Type B pancreatic cell (in vitro differentiated cells): ENCODE measurements at regions not wholly inside any gene's neighbourhood (a gene's known extent, or its start where the extent isn't known, plus 50 kb on each side); places are given as distances from the start of the nearest gene placed in this dataset.

ENCODE experiments used
- DNase-seq: peaks from one replicate; pipeline ENCODE4 v3.0.0; 2021; ENCODE audit warnings: mixed read lengths; ENCODE audit not compliant: unreplicated experiment; ENCODE audit errors: extremely low spot score
- H3K27ac Mint-ChIP-seq: 2 replicates; pipeline ENCODE4 v1.8.0; 2021; ENCODE audit warnings: mild to moderate bottlenecking, mixed read lengths
- H3K27me3 Mint-ChIP-seq: 2 replicates; pipeline ENCODE4 v1.8.0; 2021; ENCODE audit warnings: mixed read lengths
- H3K36me3 Mint-ChIP-seq: 2 replicates; pipeline ENCODE4 v1.8.0; 2021; ENCODE audit warnings: mixed read lengths
- H3K4me1 Mint-ChIP-seq: one replicate; pipeline ENCODE4 v1.8.0; 2021; ENCODE audit warnings: mixed read lengths; ENCODE audit not compliant: unreplicated experiment
- H3K4me3 Mint-ChIP-seq: 2 replicates; pipeline ENCODE4 v1.8.0; 2021; ENCODE audit warnings: mild to moderate bottlenecking, mixed read lengths
- H3K9me3 Mint-ChIP-seq: 2 replicates; pipeline ENCODE4 v1.8.0; 2021; ENCODE audit warnings: mixed read lengths
- CTCF ChIP-seq: fragments of 200-600 bp; sonication (generic); conservative IDR thresholded peaks from 2 replicates; pipeline ENCODE4 v1.5.0; 2021; ENCODE audit warnings: antibody characterized with exemption, mild to moderate bottlenecking

GRCh38 chr17:72342061-72342460, 221.2 kb downstream of the SOX9 start:
- no peaks in the 10 kb centered on the region for H3K36me3 Mint-ChIP-seq
- no peak for TF ChIP-seq CTCF
- no peak for DNase-seq
- H3K4me1 Mint-ChIP-seq = peaks cover 64% of the 10 kb centered on the region
- H3K27me3 Mint-ChIP-seq = no peaks in the 10 kb centered on the region
- H3K27ac Mint-ChIP-seq = peak overlapping the region; percentile 14
- H3K4me3 Mint-ChIP-seq = peak overlapping the region; percentile 4
- H3K9me3 Mint-ChIP-seq = peaks cover 11% of the 10 kb centered on the region

GRCh38 chr17:72342627-72343527, 222.1 kb downstream of the SOX9 start:
- Mint-ChIP-seq H3K4me1 (peaks cover 56% of the 10 kb centered on the region), H3K9me3 (peaks cover 11% of the 10 kb centered on the region), H3K27ac (peak overlapping the region; percentile 14), H3K27me3 (no peaks in the 10 kb centered on the region), H3K4me3 (peak overlapping the region; percentile 4), H3K36me3 (no peaks in the 10 kb centered on the region)
- no peak for DNase-seq
- no peak for TF ChIP-seq CTCF

- H3K27ac Mint-ChIP-seq = no peak overlapping the region
- no peak for DNase-seq
These were observed 223.1 kb downstream of the SOX9 start for GRCh38 chr17:72343911-72344310.

GRCh38 chr17:72344613-72345012, 223.8 kb downstream of the SOX9 start:
- Mint-ChIP-seq H3K27me3 (no peaks in the 10 kb centered on the region), H3K4me3 (no peak overlapping the region), H3K9me3 (peaks cover 11% of the 10 kb centered on the region), H3K36me3 (no peaks in the 10 kb centered on the region), H3K27ac (no peak overlapping the region), H3K4me1 (peaks cover 41% of the 10 kb centered on the region)
- no peak for DNase-seq
- no peak for TF ChIP-seq CTCF

More at GRCh38 chr17:72343911-72344310, 223.1 kb downstream of the SOX9 start:
- Mint-ChIP-seq H3K4me1 (peaks cover 47% of the 10 kb centered on the region), H3K9me3 (peaks cover 11% of the 10 kb centered on the region), H3K27me3 (no peaks in the 10 kb centered on the region), H3K4me3 (no peak overlapping the region), H3K36me3 (no peaks in the 10 kb centered on the region)
- no peak for TF ChIP-seq CTCF

GRCh38 chr17:72345088-72345487, 224.3 kb downstream of the SOX9 start:
- H3K27ac Mint-ChIP-seq = no peak overlapping the region
- no peaks in the 10 kb centered on the region for H3K36me3 Mint-ChIP-seq
- no peak for DNase-seq
- peaks cover 11% of the 10 kb centered on the region for H3K9me3 Mint-ChIP-seq
- TF ChIP-seq CTCF = no peak
- H3K27me3 Mint-ChIP-seq = no peaks in the 10 kb centered on the region
- no peak overlapping the region for H3K4me3 Mint-ChIP-seq
- peaks cover 39% of the 10 kb centered on the region for H3K4me1 Mint-ChIP-seq
